NCI-H2081 (cell line): ENCODE measurements at regions not wholly inside any gene's neighbourhood (a gene's known extent, or its start where the extent isn't known, plus 50 kb on each side); places are given as distances from the start of the nearest gene placed in this dataset.
A peak's percentile ranks its signal among the peaks of the same experiment; 100 is the strongest.

Source experiments
- DNase-seq, 2 experiments: peaks; one replicate each; lab custom pipeline; 2025; lab: John Stamatoyannopoulos, UW

DNA sequence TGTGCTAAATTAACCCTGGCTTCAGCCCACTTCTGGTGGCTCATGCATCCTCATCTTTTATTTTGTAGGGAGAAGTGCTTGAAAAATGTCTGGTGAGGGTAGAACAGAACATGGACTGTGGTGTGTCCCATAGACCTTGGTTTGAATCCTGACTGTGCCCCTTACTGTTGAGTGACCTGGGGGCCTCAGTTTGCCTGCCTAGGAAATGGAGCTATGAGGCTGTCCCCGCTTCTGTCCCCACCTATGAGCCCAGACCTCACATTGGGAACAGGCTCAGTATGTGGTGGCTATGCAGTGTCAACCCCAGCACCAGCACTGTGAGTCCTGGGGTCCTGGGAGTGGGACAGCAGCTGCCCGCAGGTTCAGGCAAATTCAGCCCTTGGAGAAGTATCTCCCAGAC lies 186.3 kb upstream of the GSE1 start:
- DNase-seq = no peak

DNA sequence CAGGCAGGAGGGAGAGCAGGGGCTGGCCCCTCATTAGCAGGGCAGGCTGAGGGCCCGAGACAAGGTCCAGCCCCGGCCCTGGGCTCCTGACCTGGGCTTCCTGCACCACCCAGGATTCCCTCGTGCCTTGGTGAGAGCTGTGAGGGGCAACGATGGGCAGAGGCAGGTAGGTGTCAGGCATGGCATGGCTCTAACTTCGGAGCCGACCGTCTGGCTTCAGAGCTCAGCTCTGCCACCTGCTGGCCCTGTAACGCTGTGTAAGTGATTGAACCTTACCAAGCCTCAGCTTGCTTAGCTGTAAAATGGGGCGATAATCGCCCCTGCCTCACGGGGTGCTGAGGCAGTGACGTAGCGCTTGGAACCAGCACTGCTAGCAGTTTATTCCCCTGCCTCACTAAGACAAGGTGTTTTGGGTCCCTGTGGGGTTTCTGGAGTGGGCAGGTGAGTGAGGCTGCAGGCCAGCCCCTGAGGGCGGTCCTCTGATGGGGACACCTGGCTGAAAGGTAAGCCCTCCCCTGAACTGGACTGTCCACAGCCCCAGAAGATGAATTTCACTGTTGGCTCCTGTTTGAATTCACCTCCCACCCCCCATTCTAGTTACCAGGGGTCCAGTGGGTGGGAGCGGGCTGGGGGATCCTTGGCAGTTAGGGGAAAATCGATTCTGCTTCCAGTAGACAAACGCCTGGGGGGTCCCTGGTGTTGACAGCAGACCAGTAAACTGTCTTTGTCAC lies 184.8 kb upstream of the GSE1 start:
- DNase-seq = peak; percentile 30 to 53

DNA sequence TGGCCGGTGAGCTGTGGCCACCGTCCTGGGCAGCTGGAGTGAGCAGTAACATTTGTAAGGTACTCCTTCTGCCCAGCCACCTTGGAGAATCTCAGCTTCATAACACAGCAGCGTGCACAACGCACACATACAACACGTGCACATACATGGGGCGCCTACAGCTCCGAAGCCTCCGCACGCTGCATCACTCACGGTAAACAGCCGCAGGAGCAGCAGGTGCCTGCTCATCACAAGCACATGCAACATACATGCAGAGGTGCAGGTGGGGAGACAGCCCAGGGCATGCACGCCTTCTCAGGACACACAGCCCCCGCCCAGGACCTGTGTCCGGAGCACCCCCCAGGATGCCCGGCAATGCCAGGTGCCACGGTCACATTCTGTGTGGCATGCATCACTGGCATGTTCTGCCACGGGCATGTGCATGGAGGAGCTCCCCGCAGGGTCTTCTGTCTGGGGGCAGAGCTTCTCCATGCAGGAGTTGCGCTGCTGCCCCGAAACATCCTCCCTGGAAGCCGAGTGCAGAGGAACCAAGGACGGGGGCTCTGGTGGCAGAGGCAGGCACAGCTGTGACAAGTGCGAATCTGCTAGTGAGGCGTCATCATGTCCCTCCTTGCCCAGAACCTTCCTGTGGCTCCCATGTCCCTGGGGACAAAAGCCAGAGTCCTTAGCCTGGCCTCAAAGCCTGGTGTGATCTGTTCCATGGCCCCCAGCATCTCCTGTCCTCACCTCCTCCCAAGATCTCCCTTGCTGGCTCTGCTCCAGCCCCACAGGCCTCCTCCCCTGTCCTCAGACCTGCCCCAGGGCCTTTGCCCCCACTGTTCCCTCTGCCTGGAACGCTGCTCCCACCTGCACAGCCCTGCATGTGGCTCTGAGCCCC lies 184.0 kb upstream of the GSE1 start:
- DNase-seq = no peak

DNA sequence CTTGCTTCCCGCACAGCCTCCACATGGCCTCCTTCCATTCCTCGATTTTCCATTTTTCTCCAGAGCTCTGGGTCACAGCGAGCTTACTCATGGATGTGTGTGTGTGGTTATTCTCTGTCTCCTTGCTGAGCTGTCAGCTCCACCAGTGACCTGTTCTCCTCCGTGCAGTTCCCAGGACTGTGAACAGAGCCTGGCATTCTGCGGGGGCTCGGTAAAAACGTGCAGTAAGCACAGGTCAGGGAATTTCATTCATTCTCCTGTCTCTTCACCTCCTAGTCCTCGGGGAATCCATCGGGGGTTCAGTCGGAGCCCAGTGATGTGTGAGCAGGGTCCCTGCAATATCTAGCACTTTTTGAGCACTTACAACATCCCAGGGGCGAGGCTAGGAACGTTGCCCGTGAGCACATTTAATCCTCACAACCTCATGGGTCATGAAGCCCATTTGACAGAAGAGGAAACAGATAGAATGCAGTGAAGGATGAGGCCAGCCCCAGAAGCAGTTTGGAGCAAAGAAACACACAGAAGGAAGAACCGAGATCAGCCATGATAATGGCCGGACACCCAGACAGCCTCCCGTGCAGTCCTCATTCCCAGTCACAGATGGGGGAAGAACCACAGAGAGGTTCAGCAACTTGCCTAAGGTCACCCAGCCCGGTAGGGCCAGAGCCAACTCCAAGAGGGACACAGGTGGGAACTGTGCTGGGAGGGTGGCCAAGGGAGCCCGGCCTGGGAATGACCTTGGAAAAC lies 183.2 kb upstream of the GSE1 start:
- no peak for DNase-seq

DNA sequence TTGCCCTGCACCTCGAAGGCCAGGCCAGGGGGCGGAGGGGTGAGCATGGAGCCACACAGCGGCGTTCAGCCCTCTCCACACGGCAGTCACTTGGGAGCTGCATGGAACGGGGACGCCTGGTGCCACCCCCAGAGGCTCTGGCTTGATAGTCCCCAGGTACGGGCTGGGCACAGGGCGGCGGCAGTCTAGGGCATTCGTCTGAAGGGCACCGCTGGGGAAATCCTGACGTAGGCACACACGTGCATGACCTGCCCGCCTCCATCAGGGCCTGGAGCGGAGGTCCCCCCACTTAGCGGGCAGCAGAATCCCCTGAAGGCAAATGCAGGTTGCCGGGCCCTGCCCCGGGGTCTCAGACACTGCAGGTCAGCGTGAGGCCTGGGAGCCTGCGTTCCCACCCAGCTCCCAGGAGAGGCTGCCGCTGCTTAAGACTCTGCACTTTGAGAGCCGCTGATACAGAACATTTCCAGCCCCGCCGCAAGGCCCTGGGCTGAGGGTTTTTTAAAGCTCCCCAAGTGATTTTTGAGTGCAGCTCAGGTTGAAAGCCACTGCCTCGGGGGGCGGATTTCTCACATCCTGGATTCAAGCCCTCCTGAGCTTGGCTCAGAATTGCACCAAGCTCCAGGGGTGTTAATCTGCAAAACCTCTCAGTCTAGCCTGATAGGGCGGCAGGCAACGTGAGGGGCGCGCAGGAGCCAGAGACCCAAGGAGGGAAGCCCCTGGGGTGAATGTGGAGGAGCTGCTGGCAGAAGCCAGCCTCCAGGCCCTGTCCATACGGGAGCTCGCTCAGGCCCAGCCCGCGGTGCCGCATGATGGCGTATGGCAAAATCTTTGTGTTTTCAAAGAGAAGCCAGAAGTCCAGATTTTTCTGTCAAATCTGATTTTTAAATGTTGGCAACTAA lies 182.3 kb upstream of the GSE1 start:
- DNase-seq = no peak

DNA sequence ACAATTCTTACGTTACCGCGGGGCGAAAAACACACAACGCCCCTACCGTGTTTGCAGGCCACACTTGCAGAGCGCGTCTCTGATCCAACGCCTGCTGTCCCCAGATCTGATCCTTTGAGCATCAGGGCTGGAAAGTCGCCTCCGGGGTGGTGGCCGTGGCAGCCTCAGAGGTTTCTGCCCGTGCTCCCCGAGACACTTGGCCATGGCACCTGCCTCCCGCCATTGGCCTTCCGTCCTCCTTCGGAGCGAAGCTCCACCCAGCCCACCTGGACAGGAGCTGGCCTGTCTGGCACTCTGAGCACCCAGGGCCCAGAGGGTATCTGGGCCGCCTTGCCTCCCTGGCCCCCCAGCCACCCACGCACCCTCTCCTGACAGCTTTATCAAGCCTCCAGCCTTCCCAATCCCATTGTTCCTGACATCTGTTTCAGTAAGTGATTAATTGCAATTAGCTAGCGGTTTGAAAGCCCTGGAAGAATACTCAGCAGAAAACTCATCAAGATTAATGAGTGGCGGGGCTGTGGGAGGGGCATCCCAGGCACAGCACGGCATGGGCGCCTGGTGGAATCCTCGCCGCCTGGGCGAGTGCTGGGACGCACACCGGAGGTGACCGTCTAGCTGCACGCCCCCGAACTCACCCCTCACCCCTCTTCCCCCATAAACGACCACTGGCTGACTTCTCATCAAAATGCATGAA lies 181.5 kb upstream of the GSE1 start:
- DNase-seq = no peak

DNA sequence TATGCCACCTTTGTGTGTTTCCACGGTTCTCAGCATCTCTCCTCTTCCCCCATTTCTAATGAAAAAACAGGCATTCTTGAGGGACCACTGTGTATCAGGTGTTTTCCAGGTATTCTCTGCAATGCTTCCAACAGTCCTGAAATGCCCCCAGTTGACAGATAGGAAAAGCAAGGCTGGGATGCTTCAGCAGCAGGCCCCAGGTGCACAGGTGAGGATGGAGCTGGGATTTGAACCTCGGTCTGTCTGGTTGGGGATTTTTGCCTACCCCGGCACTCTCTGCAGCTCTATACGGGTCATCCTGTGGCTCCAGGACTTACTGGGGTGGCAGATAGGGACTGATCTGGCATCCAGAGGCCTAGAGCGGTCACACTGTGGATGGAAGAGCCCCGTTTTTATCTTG lies 180.5 kb upstream of the GSE1 start:
- DNase-seq = no peak

DNA sequence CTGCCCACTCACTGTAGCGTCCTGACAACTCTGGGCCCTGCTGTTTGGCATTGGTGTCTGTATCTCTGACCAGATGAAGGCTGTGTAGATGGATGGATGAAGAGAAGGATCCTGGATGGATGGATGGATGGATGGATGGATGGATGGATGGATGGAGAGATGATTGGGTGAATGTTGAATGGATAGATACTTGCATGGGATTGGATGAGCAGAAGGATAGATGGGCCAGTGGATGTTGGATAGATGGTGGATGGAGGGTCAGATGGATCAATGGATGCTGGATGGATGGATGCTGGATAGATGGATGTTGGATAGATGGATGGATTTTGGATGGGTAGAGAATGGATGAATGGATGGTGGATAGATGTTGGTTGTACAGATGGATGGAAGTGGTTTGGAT lies 179.6 kb upstream of the GSE1 start:
- DNase-seq = no peak

DNA sequence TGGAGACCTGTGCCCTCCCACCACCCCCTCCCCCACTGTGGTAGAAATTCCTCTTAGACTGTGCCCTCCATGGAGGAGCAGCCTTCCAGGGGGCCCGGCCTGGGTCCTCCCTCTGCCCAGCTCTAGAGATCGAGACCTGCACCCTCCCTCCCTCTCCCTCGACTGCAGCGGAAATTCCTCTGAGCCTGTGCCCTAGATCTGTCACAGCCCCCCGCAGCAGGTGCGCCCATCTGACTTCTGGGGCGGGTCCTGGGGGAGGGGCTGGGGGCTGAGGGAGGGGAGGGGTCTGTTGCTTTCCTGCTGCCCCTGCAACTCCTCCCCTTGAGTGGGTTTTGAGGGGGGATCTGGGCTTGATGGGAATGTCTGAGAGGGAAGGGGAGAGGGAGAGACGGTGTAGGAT lies 177.8 kb upstream of the GSE1 start:
- no peak for DNase-seq

DNA sequence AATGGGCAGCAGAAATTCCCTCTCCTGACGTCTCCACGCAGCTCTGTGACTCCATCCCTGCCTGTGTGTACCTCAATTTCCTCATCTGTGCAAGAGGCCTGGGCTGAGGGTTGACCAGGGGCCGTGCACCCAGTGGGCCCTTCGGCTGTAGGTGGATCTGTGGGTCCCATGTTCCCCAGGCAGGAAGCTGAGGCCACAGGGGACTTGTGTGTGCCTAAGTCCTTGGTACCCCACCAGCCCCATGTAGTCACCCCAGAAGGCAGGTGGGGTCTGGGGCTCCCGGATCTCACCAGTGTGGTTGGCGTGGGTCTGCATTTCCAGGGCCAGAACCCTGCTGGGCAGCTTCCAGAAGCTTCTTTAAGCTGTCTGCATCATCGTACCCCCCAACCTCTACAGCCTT lies 177.4 kb upstream of the GSE1 start:
- DNase-seq = no peak

DNA sequence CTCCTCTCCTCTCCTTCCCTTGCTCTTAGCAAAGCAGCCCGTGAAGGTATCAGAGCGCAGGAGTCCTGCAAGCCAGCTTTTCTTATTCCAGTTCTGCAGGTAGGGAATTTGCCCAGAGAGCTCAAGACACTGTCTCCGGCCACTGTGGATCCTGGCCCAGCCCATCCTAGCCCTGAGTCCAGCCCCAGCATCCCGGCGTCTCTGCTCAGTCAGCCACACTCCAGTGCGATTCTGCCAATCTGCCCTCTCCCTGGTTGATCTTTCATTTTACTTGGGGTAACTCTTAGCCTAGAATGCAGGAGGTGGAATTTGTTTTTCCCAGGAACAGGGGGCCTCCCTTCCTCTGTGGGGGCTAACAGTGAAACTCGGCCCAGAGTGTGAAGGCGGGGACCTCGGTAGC lies 176.9 kb upstream of the GSE1 start:
- no peak for DNase-seq

DNA sequence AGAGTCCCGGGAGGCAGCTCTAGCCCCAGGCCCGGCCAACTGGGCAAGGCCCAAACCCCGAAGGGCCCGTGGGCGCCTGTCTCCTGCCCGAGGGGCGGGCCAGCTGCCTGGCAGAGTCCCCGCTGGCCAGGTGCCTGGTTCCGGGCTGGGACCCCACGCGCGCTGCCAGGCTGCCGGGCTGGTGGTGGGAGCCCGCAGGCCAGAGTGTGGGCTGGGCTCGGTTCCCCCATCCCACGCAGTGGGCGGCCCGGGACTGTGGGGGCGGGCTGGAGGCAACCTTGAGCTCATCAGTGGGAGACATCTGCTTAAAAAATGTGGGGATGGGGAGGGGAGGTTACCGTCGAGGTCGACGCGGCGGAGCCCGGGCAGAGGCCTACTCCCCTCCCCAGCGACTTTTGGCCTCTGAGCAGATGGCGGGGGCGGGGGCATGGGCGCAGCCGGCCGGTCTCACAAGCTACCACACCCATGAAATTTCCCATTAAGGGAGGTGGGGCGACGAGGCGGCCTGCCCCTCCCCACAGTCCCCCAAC lies 176.4 kb upstream of the GSE1 start:
- DNase-seq = peak in 1 of 2 experiments; percentile 55

DNA sequence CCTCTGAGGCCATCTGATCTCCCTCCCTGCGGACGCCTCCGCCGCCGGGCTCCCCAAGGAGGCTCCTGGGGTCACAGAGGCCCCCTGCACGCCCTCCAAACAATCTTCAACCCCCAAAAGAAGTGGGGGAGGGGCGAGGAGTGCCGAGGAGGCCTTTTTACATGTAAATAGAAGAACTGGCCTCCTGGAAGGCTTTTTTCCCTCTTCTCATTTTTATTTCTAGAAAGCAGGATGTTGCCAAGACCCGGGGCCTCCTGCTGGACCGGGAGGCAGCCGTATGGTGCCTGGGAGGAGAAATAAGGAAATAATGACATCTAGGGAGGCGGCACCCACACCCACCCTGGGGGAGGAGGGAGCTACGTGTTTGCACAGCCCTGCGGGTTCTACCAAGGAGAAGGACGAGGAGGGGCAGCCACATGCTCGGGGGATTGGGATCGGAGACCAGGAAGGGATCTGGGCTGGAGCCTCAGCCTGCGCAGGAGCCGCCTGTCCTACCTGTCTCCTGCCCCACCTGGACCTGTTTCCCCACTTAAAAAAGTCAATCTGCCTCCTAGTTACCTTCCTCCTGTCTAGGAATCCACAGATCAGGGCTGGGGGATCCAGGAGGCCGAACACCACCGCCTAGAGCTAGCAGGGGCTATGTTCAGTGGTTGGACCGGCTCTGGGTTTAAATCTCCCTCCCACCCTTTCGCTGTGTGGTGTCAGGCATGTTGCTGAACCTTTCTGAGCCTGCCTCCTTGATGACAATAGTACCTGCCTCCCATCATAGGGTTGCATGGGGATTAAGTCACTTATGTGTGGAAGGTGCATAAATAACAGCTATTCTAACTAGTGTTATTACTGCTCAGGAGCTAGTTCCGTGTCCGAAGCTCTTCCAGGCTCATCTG lies 175.7 kb upstream of the GSE1 start:
- peak; percentile 76 to 88 for DNase-seq

DNA sequence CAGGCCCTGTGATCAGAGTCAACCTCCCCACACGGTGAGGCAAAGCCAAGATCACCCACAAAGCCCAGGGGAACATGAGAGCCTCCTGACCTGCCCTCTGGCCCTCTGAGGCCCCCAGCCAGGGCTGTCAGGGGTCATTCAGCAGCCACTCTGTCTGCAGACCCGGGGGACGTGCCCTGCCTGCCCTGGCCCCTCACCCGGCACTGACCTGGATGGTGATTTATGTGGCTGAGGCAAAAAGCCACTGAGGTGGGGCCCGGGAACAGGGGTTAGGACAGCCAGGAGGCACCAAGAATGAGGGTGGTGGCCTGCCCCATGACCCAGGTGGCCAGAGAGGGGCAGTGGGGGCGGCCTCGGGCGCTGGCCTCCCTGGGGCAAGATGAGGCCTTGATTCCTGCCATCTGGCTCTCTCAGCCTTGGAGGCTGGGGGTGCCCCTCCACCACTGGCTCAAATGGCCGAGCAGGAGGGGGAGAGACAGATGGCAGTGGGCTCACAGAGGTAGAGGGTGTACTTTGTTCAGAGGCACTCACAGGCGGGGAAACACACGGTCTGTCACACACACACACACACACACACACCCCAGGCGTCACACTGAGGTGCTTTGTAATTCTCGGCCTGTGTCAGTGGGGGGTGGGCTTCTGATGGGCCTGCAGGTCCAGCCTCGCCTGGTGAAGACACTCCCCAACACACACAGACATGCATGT lies 174.0 kb upstream of the GSE1 start:
- no peak for DNase-seq

DNA sequence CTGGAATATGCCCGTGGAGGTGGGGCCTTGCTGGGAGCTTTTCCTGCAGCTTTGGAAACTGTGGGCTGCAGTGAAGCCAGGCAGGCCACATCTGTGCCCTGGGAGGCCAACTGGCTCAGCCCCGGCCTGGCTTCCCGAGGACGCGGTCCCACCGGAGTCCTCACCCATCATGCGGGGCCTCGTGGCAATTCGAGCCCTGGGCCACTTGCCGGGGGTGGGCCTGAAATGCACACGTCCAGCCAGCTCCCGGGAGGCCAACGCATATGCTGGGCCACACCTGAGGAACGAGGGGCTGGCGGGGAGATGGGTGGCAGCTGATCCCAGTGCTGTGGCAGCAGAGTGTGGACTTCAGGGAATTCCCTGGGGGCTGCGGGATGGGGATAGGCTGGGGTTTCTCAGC lies 172.4 kb upstream of the GSE1 start:
- DNase-seq = no peak

DNA sequence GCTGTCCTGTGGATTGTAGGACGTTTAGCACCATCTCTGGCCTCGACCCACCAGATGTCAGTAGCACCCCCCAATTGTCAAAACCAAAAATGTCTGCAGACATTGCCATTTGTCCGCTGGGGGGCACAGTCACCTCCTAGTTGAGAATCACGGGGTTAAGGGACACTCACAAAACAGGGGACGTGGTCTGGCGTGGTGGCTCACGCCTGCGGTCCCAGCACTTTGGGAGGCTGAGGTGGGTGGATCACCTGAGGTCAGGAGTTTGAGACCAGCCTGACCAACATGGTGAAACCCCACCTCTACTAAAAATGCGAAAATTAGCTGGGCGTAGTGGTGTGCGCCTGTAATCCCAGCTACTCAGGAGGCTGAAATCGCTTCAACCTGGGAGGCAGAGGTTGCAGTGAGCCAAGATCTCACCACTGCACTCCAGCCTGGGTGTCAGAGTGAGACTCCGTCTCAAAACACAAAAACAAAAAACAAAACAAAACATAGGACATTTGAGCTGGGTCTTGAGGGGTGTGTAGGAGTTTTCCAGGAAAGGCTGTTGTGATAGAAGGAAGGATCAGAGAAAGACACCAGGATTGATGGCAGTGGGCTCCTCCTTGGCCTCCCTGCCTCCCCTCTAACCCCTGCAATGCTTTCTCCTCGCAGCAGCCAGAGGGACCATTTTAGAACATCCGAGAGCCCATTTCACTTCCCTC lies 171.8 kb upstream of the GSE1 start:
- DNase-seq = no peak

DNA sequence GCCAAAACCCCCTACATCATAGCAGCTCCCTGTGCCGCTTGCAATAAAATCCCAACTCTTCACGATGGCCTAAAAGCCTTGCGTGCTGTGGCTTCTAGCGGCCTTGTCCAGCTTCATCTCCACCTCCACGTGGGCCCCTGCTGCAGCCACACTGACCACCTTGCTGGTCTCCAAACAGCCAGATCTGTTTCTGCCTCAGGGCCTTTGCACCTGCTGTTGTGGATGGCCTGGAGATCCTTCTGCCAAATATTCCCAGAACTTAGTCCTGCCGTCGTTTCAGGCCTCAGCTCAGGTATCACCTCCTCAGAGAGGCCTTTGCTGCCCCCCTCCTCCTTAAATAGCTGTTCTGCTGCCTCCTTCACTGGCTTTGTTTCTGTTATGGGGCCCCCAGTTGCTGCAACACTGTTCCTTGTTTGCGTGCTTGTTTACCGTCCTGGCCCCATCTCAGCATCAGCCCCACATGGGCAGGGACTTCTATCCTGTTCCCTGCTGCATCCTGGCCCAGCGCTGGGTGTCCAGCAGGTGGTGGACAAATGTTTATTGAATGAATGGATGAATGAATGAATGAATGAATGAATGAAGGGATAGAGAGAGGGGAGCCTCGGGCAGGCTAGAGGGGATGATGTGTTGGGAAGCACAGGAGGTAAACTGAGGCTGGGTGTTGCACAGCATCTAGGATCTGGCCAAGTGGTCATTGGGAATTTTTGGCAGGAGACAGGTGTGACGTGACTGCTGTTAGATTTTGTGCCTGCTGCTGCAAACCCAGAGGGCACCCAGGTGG lies 171.0 kb upstream of the GSE1 start:
- no peak for DNase-seq

DNA sequence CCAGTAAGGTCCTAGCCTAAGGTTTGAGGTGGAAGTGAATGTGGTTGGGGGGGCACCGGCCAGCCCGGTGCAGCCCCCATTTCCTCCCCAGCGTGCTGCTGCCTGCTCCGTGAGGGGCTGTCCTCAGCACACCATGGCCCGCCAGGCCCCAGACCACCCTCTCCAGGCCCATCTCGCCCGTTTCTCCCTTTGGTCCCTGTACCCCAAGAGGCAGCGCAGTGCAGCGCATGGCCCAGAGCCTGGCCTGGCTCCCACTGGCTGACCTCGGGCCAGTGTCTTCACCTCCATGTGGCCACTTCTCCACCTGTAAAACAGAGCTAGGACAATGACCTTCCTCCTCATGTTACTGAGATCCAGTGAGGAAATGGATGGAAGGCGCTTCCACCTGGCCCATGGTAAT lies 170.0 kb upstream of the GSE1 start:
- DNase-seq = no peak
